Left lung (tissue), 4 donors: ENCODE measurements at regions not wholly inside any gene's neighbourhood (a gene's known extent, or its start where the extent isn't known, plus 50 kb on each side); places are given as distances from the start of the nearest gene placed in this dataset.

ENCODE experiments used
- ATAC-seq: fragments of 200-7000 bp; cut with Tn5 transposase; one replicate; pipeline ENCODE4 v1.9.1; 2020; ENCODE audit warnings: moderate library complexity
- DNase-seq, 4 donors: peaks; one replicate each; pipeline ENCODE4 v3.0.0-alpha.2; 2013 to 2020
- H3K27ac ChIP-seq, 2 donors: fragments of 200-600 bp; sonication (generic) in 1 of 2; one replicate each; pipeline versions ENCODE4 v1.5.0 to v1.8.0; 2020 to 2021
- H3K27me3 ChIP-seq, 2 donors: fragments of 200-600 bp; sonication (generic) in 1 of 2; one replicate each; pipeline versions ENCODE4 v1.5.0 to v1.8.0; 2020 to 2021
- H3K36me3 ChIP-seq, 2 donors: fragments of 200-600 bp; sonication (generic) in 1 of 2; one replicate each; pipeline versions ENCODE4 v1.5.0 to v1.8.0; 2020 to 2021
- H3K4me1 ChIP-seq, 2 donors: fragments of 200-600 bp; one replicate each; pipeline ENCODE4 v1.8.0; 2021
- H3K4me3 ChIP-seq, 2 donors: fragments of 200-600 bp; sonication (generic) in 1 of 2; one replicate each; pipeline versions ENCODE4 v1.5.0 to v1.8.0; 2020 to 2021; ENCODE audit warnings: mild to moderate bottlenecking in 1 of 2
- H3K9me3 ChIP-seq, 2 donors: fragments of 200-600 bp; sonication (generic) in 1 of 2; one replicate each; pipeline versions ENCODE4 v1.5.0 to v1.8.0; 2020 to 2021
- CTCF ChIP-seq, 2 donors: fragments of 200-600 bp; sonication (generic) in 1 of 2; IDR thresholded peaks; one replicate each; pipeline versions ENCODE4 v1.5.0 to v1.8.0; 2021; ENCODE audit warnings: antibody characterized with exemption in 2 of 2
- intact Hi-C, 2 donors: fragments of 100-400 bp; cut with DNase I; formaldehyde crosslinking; loops; one replicate each; pipeline versions ENCODE4 v1.11.2 to v1.14.2; 2022
- donor health status: DM: no; HTN: yes; CAD: no.
- donor health status: DM: no; HTN: no; CAD: no.

GRCh38 chr18:73645160-73645715 lies 502.4 kb downstream of the FBXO15 start:
- no peak overlapping the region for H3K27ac ChIP-seq
- H3K4me1 ChIP-seq: no peaks in the 10 kb centered on the region
- DNase-seq (no peak), ATAC-seq (no peak)
- H3K9me3 ChIP-seq: no peaks in the 10 kb centered on the region
- H3K27me3 ChIP-seq: no peaks in the 10 kb centered on the region
- intact Hi-C loops: no loop called here
- no peaks in the 10 kb centered on the region for H3K36me3 ChIP-seq
- H3K4me3 ChIP-seq: no peak overlapping the region
- no peak for TF ChIP-seq CTCF (IDR thresholded peaks at IDR 0.05)

GRCh38 chr18:73639788-73640187 lies 507.8 kb downstream of the FBXO15 start:
- no peak overlapping the region for H3K4me3 ChIP-seq
- no peaks in the 10 kb centered on the region for H3K27me3 ChIP-seq
- no peaks in the 10 kb centered on the region for H3K36me3 ChIP-seq
- H3K9me3 ChIP-seq: no peaks in the 10 kb centered on the region
- no peak for TF ChIP-seq CTCF (IDR thresholded peaks at IDR 0.05)
- H3K4me1 ChIP-seq: no peaks in the 10 kb centered on the region
- ATAC-seq (no peak), DNase-seq (peak in 1 of 4 donors; percentile 41)
- intact Hi-C loops: no loop called here
- no peak overlapping the region for H3K27ac ChIP-seq

- no peaks in the 10 kb centered on the region for H3K4me1 ChIP-seq
- no peak for DNase-seq
- no peak overlapping the region for H3K27ac ChIP-seq
- H3K4me3 ChIP-seq: no peak overlapping the region
- intact Hi-C loops: no loop called here
- ATAC-seq: no peak
- no peaks in the 10 kb centered on the region for H3K36me3 ChIP-seq
- no peaks in the 10 kb centered on the region for H3K9me3 ChIP-seq
- H3K27me3 ChIP-seq: no peaks in the 10 kb centered on the region
- TF ChIP-seq CTCF (IDR thresholded peaks at IDR 0.05): no peak
Measured at GRCh38 chr18:73638709-73639108, 508.9 kb downstream of the FBXO15 start.

- DNase-seq (no peak), ATAC-seq (no peak)
- Histone ChIP-seq H3K4me3 (no peak overlapping the region), H3K27me3 (no peaks in the 10 kb centered on the region), H3K27ac (no peak overlapping the region), H3K36me3 (no peaks in the 10 kb centered on the region), H3K9me3 (no peaks in the 10 kb centered on the region), H3K4me1 (no peaks in the 10 kb centered on the region)
- TF ChIP-seq CTCF (IDR thresholded peaks at IDR 0.05): no peak
- intact Hi-C loops: no loop called here
Measured at GRCh38 chr18:73636355-73636754, 511.3 kb downstream of the FBXO15 start.

- Histone ChIP-seq H3K9me3 (no peaks in the 10 kb centered on the region), H3K27ac (no peak overlapping the region), H3K4me3 (no peak overlapping the region), H3K4me1 (no peaks in the 10 kb centered on the region), H3K36me3 (no peaks in the 10 kb centered on the region), H3K27me3 (no peaks in the 10 kb centered on the region)
- ATAC-seq: no peak
- DNase-seq: no peak
- intact Hi-C loops: no loop called here
- TF ChIP-seq CTCF (IDR thresholded peaks at IDR 0.05): no peak
Measured at GRCh38 chr18:73626859-73627258, 520.8 kb downstream of the FBXO15 start.
